ENCODE measurements at regions not wholly inside any gene's neighbourhood (a gene's known extent, or its start where the extent isn't known, plus 50 kb on each side); places are given as distances from the start of the nearest gene placed in this dataset.
"Not testable (repeated sequence)": the region's sequence is repeated elsewhere in the genome, so short reads cannot be mapped to it uniquely, and the experiment has no call there.

DNA sequence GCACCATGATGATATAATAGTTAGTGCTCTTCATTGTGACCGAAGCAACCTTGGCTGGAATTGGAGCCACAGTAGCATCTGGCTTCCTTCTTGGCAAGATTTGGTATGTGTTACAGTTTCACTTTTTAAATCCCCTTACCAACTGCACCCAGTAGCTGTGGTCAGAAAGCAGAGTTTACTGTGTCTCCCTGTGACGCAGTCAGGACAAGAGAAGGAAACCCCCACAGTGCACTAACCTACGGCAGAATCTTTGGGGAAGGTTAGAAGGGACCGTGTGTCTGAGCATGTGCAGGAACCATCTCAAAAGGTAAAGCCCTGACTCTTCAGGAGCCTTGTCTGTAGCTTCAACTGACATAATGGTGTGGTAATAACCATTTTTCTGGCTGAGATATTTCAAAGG, 138.4 kb downstream of the FAM72C start:
- TF ChIP-seq, protein P1, sequence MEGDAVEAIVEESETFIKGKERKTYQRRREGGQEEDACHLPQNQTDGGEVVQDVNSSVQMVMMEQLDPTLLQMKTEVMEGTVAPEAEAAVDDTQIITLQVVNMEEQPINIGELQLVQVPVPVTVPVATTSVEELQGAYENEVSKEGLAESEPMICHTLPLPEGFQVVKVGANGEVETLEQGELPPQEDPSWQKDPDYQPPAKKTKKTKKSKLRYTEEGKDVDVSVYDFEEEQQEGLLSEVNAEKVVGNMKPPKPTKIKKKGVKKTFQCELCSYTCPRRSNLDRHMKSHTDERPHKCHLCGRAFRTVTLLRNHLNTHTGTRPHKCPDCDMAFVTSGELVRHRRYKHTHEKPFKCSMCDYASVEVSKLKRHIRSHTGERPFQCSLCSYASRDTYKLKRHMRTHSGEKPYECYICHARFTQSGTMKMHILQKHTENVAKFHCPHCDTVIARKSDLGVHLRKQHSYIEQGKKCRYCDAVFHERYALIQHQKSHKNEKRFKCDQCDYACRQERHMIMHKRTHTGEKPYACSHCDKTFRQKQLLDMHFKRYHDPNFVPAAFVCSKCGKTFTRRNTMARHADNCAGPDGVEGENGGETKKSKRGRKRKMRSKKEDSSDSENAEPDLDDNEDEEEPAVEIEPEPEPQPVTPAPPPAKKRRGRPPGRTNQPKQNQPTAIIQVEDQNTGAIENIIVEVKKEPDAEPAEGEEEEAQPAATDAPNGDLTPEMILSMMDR (IDR thresholded peaks at IDR 0.05 in 8 of 11, conservative IDR thresholded peaks at IDR 0.05 in 3 of 11): not testable (repeated sequence)
- TF ChIP-seq POLR2A, POLR2AphosphoS5 (IDR thresholded peaks at IDR 0.05): not testable (repeated sequence)
